ENCODE measurements at regions not wholly inside any gene's neighbourhood (a gene's known extent, or its start where the extent isn't known, plus 50 kb on each side); places are given as distances from the start of the nearest gene placed in this dataset.

DNA sequence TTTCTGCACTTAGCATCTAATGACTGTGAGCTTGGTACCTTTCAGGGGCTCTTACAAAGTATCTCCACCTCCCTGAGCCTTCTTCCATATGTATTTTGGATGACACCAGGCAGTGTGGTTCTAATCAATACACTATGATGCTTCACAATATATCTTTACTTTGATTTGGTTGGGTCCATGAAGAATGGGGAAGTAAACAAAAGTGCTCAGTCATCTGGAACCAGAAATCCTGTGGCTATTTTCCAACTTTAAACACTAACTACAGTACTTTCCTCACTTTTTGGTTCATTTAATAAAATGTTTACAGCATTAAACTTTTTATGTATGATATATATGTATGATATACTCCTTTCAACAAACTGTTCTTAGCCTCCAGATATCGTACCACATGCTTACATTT is 216.4 kb upstream of the AFF2 start:
- Histone ChIP-seq H3K9ac (ENCODE audit: low read length) (no peak overlapping the region), H3K36me3 (ENCODE audit: insufficient read depth, low read length) (no peaks in the 10 kb centered on the region), H3K79me2 (ENCODE audit: insufficient read depth, low read length) (no peaks in the 10 kb centered on the region), H2AFZ (ENCODE audit: low read depth, low read length) (no peak overlapping the region), H3K27me3 (ENCODE audit: insufficient read depth, low read length) (no peaks in the 10 kb centered on the region), H4K20me1 (ENCODE audit: insufficient read depth, low read length) (no peaks in the 10 kb centered on the region), H3K9me3 (ENCODE audit: insufficient read depth, low read depth, low read length) (no peaks in the 10 kb centered on the region), H3K4me1 (ENCODE audit: insufficient read depth, low read length) (no peaks in the 10 kb centered on the region), H3K4me3 (ENCODE audit: insufficient read depth, low read depth, low read length) (no peak overlapping the region), H3K4me2 (ENCODE audit: low read length) (no peak overlapping the region), H3K27ac (ENCODE audit: low read depth, low read length) (no peak overlapping the region)
- H3K4me1 Mint-ChIP-seq (ENCODE audit: low read depth, unreplicated experiment), result peaks cover 1% of the 10 kb centered on the region
- no peaks in the 10 kb centered on the region for H3K27me3 Mint-ChIP-seq (ENCODE audit: low read depth, unreplicated experiment)
- H3K4me3 Mint-ChIP-seq (ENCODE audit: unreplicated experiment), result no peak overlapping the region
- H3K9me3 Mint-ChIP-seq (ENCODE audit: unreplicated experiment), result no peaks in the 10 kb centered on the region
- H3K27ac Mint-ChIP-seq (ENCODE audit: unreplicated experiment), result no peak overlapping the region
- DNase-seq (ENCODE audit: low read depth) (no peak), FAIRE-seq (peak; percentile 72)
- H3K36me3 Mint-ChIP-seq (ENCODE audit: low read depth, unreplicated experiment), result no peaks in the 10 kb centered on the region
- TF ChIP-seq EZH2 (IDR thresholded peaks at IDR 0.05; ENCODE audit: insufficient read depth, low read length), result no peak
- TF ChIP-seq, protein P1, sequence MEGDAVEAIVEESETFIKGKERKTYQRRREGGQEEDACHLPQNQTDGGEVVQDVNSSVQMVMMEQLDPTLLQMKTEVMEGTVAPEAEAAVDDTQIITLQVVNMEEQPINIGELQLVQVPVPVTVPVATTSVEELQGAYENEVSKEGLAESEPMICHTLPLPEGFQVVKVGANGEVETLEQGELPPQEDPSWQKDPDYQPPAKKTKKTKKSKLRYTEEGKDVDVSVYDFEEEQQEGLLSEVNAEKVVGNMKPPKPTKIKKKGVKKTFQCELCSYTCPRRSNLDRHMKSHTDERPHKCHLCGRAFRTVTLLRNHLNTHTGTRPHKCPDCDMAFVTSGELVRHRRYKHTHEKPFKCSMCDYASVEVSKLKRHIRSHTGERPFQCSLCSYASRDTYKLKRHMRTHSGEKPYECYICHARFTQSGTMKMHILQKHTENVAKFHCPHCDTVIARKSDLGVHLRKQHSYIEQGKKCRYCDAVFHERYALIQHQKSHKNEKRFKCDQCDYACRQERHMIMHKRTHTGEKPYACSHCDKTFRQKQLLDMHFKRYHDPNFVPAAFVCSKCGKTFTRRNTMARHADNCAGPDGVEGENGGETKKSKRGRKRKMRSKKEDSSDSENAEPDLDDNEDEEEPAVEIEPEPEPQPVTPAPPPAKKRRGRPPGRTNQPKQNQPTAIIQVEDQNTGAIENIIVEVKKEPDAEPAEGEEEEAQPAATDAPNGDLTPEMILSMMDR (IDR thresholded peaks at IDR 0.05; ENCODE audit: insufficient read depth, low read depth, low read length), result no peak

DNA sequence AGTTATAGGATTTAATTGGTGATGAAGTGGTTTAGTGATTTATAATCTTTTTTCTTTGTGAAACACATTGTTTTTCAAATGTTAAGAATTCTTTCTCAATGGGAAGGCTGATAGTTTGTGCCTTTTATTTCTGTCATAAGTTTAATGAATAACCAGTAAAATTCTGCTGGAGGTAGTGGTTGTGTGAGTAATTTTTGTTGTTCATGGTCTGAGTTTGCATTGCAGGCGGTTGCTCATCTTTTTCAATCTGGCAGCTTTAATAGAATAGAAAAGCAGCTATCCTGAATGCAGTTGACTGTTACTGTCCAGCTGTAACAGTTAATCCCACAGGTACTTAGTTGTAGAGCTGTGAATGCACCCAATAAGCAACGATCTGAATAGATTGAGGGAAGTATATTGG is 215.6 kb upstream of the AFF2 start:
- Histone ChIP-seq H3K4me2 (ENCODE audit: low read length) (no peak overlapping the region), H3K9ac (ENCODE audit: low read length) (no peak overlapping the region), H3K4me1 (ENCODE audit: insufficient read depth, low read length) (no peaks in the 10 kb centered on the region), H3K4me3 (ENCODE audit: insufficient read depth, low read depth, low read length) (no peak overlapping the region), H3K9me3 (ENCODE audit: insufficient read depth, low read depth, low read length) (no peaks in the 10 kb centered on the region), H2AFZ (ENCODE audit: low read depth, low read length) (no peak overlapping the region), H3K79me2 (ENCODE audit: insufficient read depth, low read length) (no peaks in the 10 kb centered on the region), H3K27ac (ENCODE audit: low read depth, low read length) (no peak overlapping the region), H4K20me1 (ENCODE audit: insufficient read depth, low read length) (no peaks in the 10 kb centered on the region), H3K36me3 (ENCODE audit: insufficient read depth, low read length) (no peaks in the 10 kb centered on the region), H3K27me3 (ENCODE audit: insufficient read depth, low read length) (no peaks in the 10 kb centered on the region)
- Mint-ChIP-seq H3K27me3 (ENCODE audit: low read depth, unreplicated experiment) (no peaks in the 10 kb centered on the region), H3K27ac (ENCODE audit: unreplicated experiment) (no peak overlapping the region), H3K9me3 (ENCODE audit: unreplicated experiment) (no peaks in the 10 kb centered on the region), H3K36me3 (ENCODE audit: low read depth, unreplicated experiment) (no peaks in the 10 kb centered on the region), H3K4me1 (ENCODE audit: low read depth, unreplicated experiment) (peaks cover 1% of the 10 kb centered on the region), H3K4me3 (ENCODE audit: unreplicated experiment) (no peak overlapping the region)
- FAIRE-seq (no peak), DNase-seq (ENCODE audit: low read depth) (no peak)
- TF ChIP-seq EZH2 (IDR thresholded peaks at IDR 0.05; ENCODE audit: insufficient read depth, low read length), result no peak
- TF ChIP-seq, protein P1 (IDR thresholded peaks at IDR 0.05; ENCODE audit: insufficient read depth, low read depth, low read length), result no peak

DNA sequence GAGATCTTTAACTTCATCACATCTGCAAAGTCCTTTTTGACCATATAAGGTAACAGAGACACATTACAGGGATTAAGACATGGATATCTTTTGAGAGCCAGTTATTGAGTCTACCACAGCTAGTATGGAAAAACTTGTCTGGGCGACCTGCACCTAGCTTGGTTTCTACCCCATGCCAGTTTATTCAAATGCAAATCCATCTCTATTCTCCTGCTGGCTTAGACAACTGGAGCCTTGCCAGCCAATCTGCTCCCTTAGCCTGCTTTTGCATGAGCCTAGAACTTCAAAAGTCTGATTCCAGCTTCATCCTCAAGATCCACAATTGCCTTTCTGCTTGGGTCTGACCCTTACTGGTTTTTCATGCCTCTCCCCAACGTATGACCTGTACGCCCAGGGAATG is 212.0 kb upstream of the AFF2 start:
- Mint-ChIP-seq H3K36me3 (ENCODE audit: low read depth, unreplicated experiment) (no peaks in the 10 kb centered on the region), H3K4me3 (ENCODE audit: unreplicated experiment) (no peak overlapping the region), H3K9me3 (ENCODE audit: unreplicated experiment) (no peaks in the 10 kb centered on the region), H3K27me3 (ENCODE audit: low read depth, unreplicated experiment) (no peaks in the 10 kb centered on the region), H3K4me1 (ENCODE audit: low read depth, unreplicated experiment) (peaks cover 13% of the 10 kb centered on the region), H3K27ac (ENCODE audit: unreplicated experiment) (no peak overlapping the region)
- Histone ChIP-seq H4K20me1 (ENCODE audit: insufficient read depth, low read length) (no peaks in the 10 kb centered on the region), H3K27ac (ENCODE audit: low read depth, low read length) (no peak overlapping the region), H2AFZ (ENCODE audit: low read depth, low read length) (no peak overlapping the region), H3K36me3 (ENCODE audit: insufficient read depth, low read length) (no peaks in the 10 kb centered on the region), H3K4me2 (ENCODE audit: low read length) (no peak overlapping the region), H3K9me3 (ENCODE audit: insufficient read depth, low read depth, low read length) (no peaks in the 10 kb centered on the region), H3K27me3 (ENCODE audit: insufficient read depth, low read length) (no peaks in the 10 kb centered on the region), H3K79me2 (ENCODE audit: insufficient read depth, low read length) (no peaks in the 10 kb centered on the region), H3K4me3 (ENCODE audit: insufficient read depth, low read depth, low read length) (no peak overlapping the region), H3K4me1 (ENCODE audit: insufficient read depth, low read length) (peaks cover 3% of the 10 kb centered on the region), H3K9ac (ENCODE audit: low read length) (no peak overlapping the region)
- FAIRE-seq (no peak), DNase-seq (ENCODE audit: low read depth) (no peak)
- TF ChIP-seq, protein P1 (IDR thresholded peaks at IDR 0.05; ENCODE audit: insufficient read depth, low read depth, low read length), result no peak
- TF ChIP-seq EZH2 (IDR thresholded peaks at IDR 0.05; ENCODE audit: insufficient read depth, low read length), result no peak
